Stimulated activated CD8-positive, alpha-beta memory T cell treated with anti-CD3 and anti-CD28 coated beads, Interleukin-15, amount 100 ng/mL, for 48 hours (primary cell): ENCODE measurements at regions not wholly inside any gene's neighbourhood (a gene's known extent, or its start where the extent isn't known, plus 50 kb on each side); places are given as distances from the start of the nearest gene placed in this dataset.
"Not testable (repeated sequence)": the region's sequence is repeated elsewhere in the genome, so short reads cannot be mapped to it uniquely, and the experiment has no call there.

Source experiments
- DNase-seq, 2 donors: peaks; one replicate each; pipeline ENCODE4 v3.0.0-alpha.2; 2020; ENCODE audit warnings: low read depth in 2 of 2

- no peak for DNase-seq
Measured at GRCh38 chr4:20124317-20125026, 127.2 kb upstream of the SLIT2 start.

- DNase-seq: no peak
Measured at GRCh38 chr4:20122198-20122988, 129.3 kb upstream of the SLIT2 start.

GRCh38 chr4:20119141-20119540, 132.6 kb upstream of the SLIT2 start:
- no peak for DNase-seq

- DNase-seq: no peak
Measured at GRCh38 chr4:20109391-20109790, 142.3 kb upstream of the SLIT2 start.

GRCh38 chr4:20106921-20107320, 144.8 kb upstream of the SLIT2 start:
- DNase-seq: no peak

GRCh38 chr4:20101831-20102230, 149.9 kb upstream of the SLIT2 start:
- DNase-seq: no peak

- no peak for DNase-seq
Measured at GRCh38 chr4:20096911-20097310, 154.8 kb upstream of the SLIT2 start.

- DNase-seq: no peak
Measured at GRCh38 chr4:20095805-20096541, 155.7 kb upstream of the SLIT2 start.

- no peak for DNase-seq
Measured at GRCh38 chr4:20091781-20092180, 159.9 kb upstream of the SLIT2 start.

GRCh38 chr4:20087522-20087911, 164.2 kb upstream of the SLIT2 start:
- no peak for DNase-seq

GRCh38 chr4:20086799-20087521, 164.7 kb upstream of the SLIT2 start:
- no peak for DNase-seq

GRCh38 chr4:20086067-20086798, 165.5 kb upstream of the SLIT2 start:
- no peak for DNase-seq

GRCh38 chr4:20085653-20086052, 166.1 kb upstream of the SLIT2 start:
- no peak for DNase-seq

- no peak for DNase-seq
Measured at GRCh38 chr4:20085156-20085555, 166.5 kb upstream of the SLIT2 start.

- DNase-seq: no peak
Measured at GRCh38 chr4:20084488-20084887, 167.2 kb upstream of the SLIT2 start.

- DNase-seq: no peak
Measured at GRCh38 chr4:20078644-20079043, 173.1 kb upstream of the SLIT2 start.

GRCh38 chr4:20075248-20075871, 176.3 kb upstream of the SLIT2 start:
- DNase-seq: no peak

GRCh38 chr4:20074450-20074849, 177.3 kb upstream of the SLIT2 start:
- DNase-seq: no peak

GRCh38 chr4:20065952-20066351, 185.8 kb upstream of the SLIT2 start:
- DNase-seq: no peak

- DNase-seq: not testable (repeated sequence)
Measured at GRCh38 chr4:20062857-20063256, 188.8 kb upstream of the SLIT2 start.

- DNase-seq: no peak
Measured at GRCh38 chr4:20062054-20062453, 189.7 kb upstream of the SLIT2 start.
